Lower lobe of right lung (tissue), 2 donors: ENCODE measurements at regions not wholly inside any gene's neighbourhood (a gene's known extent, or its start where the extent isn't known, plus 50 kb on each side); places are given as distances from the start of the nearest gene placed in this dataset.

Experiments
- ATAC-seq, 2 donors: fragments of 200-7000 bp; cut with Tn5 transposase; one replicate each; pipeline ENCODE4 v1.9.1; 2020 to 2022; ENCODE audit warnings: mild to moderate bottlenecking in 2 of 2, moderate library complexity in 2 of 2
- DNase-seq: peaks from one replicate; pipeline ENCODE4 v3.0.0-alpha.2; 2020
- H3K27ac ChIP-seq: fragments of 200-600 bp; one replicate; pipeline ENCODE4 v1.8.0; 2022
- H3K27me3 ChIP-seq: fragments of 200-600 bp; one replicate; pipeline ENCODE4 v1.8.0; 2022; ENCODE audit warnings: low read depth
- H3K36me3 ChIP-seq: fragments of 200-600 bp; one replicate; pipeline ENCODE4 v1.8.0; 2022; ENCODE audit warnings: mild to moderate bottlenecking
- H3K4me1 ChIP-seq: fragments of 200-600 bp; one replicate; pipeline ENCODE4 v1.8.0; 2022
- H3K4me3 ChIP-seq: fragments of 200-600 bp; one replicate; pipeline ENCODE4 v1.8.0; 2022; ENCODE audit warnings: mild to moderate bottlenecking
- H3K9me3 ChIP-seq: fragments of 200-600 bp; one replicate; pipeline ENCODE4 v1.8.0; 2022
- CTCF ChIP-seq: fragments of 200-600 bp; IDR thresholded peaks from one replicate; pipeline ENCODE4 v1.8.0; 2022; ENCODE audit warnings: antibody characterized with exemption, mild to moderate bottlenecking
- intact Hi-C: fragments of 100-400 bp; cut with DNase I; formaldehyde crosslinking; loops from one replicate; pipeline ENCODE4 v1.11.0; 2022
- donor health status: DM: no; HTN: yes; CAD: no; lungs with severe emphysema.

GRCh38 chr20:53875452-53875851 lies 194.9 kb downstream of the BCAS1 start:
- ATAC-seq, result peak; percentile 59 to 68
- H3K27me3 ChIP-seq, result no peaks in the 10 kb centered on the region
- H3K27ac ChIP-seq, result peak overlapping the region; percentile 59
- intact Hi-C loops, result no loop called here
- TF ChIP-seq CTCF, result no peak
- H3K4me3 ChIP-seq, result no peak overlapping the region
- H3K4me1 ChIP-seq, result peaks cover 10% of the 10 kb centered on the region
- H3K9me3 ChIP-seq, result no peaks in the 10 kb centered on the region
- peak; percentile 83 for DNase-seq
- H3K36me3 ChIP-seq, result no peaks in the 10 kb centered on the region

- H3K36me3 ChIP-seq, result no peaks in the 10 kb centered on the region
- TF ChIP-seq CTCF, result no peak
- no peak overlapping the region for H3K27ac ChIP-seq
- peaks cover 17% of the 10 kb centered on the region for H3K4me1 ChIP-seq
- no peak overlapping the region for H3K4me3 ChIP-seq
- no peak for DNase-seq
- H3K9me3 ChIP-seq, result no peaks in the 10 kb centered on the region
- intact Hi-C loops, result no loop called here
- ATAC-seq, result no peak
- H3K27me3 ChIP-seq, result no peaks in the 10 kb centered on the region
These were observed 195.7 kb downstream of the BCAS1 start for GRCh38 chr20:53874706-53875105.

GRCh38 chr20:53874104-53874503 lies 196.3 kb downstream of the BCAS1 start:
- Histone ChIP-seq H3K27me3 (no peaks in the 10 kb centered on the region), H3K4me1 (peaks cover 22% of the 10 kb centered on the region), H3K27ac (no peak overlapping the region), H3K9me3 (no peaks in the 10 kb centered on the region), H3K36me3 (no peaks in the 10 kb centered on the region), H3K4me3 (no peak overlapping the region)
- intact Hi-C loops, result no loop called here
- no peak for TF ChIP-seq CTCF
- DNase-seq (no peak), ATAC-seq (no peak)

- no peaks in the 10 kb centered on the region for H3K9me3 ChIP-seq
- ATAC-seq (no peak), DNase-seq (no peak)
- intact Hi-C loops, result no loop called here
- H3K27ac ChIP-seq, result no peak overlapping the region
- H3K4me3 ChIP-seq, result no peak overlapping the region
- no peaks in the 10 kb centered on the region for H3K36me3 ChIP-seq
- H3K27me3 ChIP-seq, result no peaks in the 10 kb centered on the region
- no peak for TF ChIP-seq CTCF
- peaks cover 22% of the 10 kb centered on the region for H3K4me1 ChIP-seq
These were observed 197.2 kb downstream of the BCAS1 start for GRCh38 chr20:53873230-53873604.

- H3K4me1 ChIP-seq, result peaks cover 22% of the 10 kb centered on the region
- ATAC-seq (no peak), DNase-seq (no peak)
- intact Hi-C loops, result no loop called here
- H3K4me3 ChIP-seq, result no peak overlapping the region
- H3K36me3 ChIP-seq, result no peaks in the 10 kb centered on the region
- no peaks in the 10 kb centered on the region for H3K27me3 ChIP-seq
- no peak for TF ChIP-seq CTCF
- no peaks in the 10 kb centered on the region for H3K9me3 ChIP-seq
- H3K27ac ChIP-seq, result no peak overlapping the region
These were observed 197.7 kb downstream of the BCAS1 start for GRCh38 chr20:53872561-53873229.
